ENCODE measurements at regions not wholly inside any gene's neighbourhood (a gene's known extent, or its start where the extent isn't known, plus 50 kb on each side); places are given as distances from the start of the nearest gene placed in this dataset.

GRCh38 chr3:188947401-188948280 is 224.1 kb upstream of the TPRG1 start:
- TF ChIP-seq, protein P1, sequence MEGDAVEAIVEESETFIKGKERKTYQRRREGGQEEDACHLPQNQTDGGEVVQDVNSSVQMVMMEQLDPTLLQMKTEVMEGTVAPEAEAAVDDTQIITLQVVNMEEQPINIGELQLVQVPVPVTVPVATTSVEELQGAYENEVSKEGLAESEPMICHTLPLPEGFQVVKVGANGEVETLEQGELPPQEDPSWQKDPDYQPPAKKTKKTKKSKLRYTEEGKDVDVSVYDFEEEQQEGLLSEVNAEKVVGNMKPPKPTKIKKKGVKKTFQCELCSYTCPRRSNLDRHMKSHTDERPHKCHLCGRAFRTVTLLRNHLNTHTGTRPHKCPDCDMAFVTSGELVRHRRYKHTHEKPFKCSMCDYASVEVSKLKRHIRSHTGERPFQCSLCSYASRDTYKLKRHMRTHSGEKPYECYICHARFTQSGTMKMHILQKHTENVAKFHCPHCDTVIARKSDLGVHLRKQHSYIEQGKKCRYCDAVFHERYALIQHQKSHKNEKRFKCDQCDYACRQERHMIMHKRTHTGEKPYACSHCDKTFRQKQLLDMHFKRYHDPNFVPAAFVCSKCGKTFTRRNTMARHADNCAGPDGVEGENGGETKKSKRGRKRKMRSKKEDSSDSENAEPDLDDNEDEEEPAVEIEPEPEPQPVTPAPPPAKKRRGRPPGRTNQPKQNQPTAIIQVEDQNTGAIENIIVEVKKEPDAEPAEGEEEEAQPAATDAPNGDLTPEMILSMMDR (IDR thresholded peaks at IDR 0.05; ENCODE audit: low read depth, low read length) = peak; percentile 39
- H3K4me3 ChIP-seq (ENCODE audit: low read depth, low read length) = peak overlapping the region; percentile 48

GRCh38 chr3:188948281-188948996 is 223.3 kb upstream of the TPRG1 start:
- H3K4me3 ChIP-seq (ENCODE audit: low read depth, low read length) = peak overlapping the region; percentile 48
- TF ChIP-seq, protein P1 (IDR thresholded peaks at IDR 0.05; ENCODE audit: low read depth, low read length) = no peak

- TF ChIP-seq, protein P1 (IDR thresholded peaks at IDR 0.05; ENCODE audit: low read depth, low read length) = no peak
- H3K4me3 ChIP-seq (ENCODE audit: low read depth, low read length) = no peak overlapping the region
Observed at GRCh38 chr3:188948997-188949389, 222.8 kb upstream of the TPRG1 start.

DNA sequence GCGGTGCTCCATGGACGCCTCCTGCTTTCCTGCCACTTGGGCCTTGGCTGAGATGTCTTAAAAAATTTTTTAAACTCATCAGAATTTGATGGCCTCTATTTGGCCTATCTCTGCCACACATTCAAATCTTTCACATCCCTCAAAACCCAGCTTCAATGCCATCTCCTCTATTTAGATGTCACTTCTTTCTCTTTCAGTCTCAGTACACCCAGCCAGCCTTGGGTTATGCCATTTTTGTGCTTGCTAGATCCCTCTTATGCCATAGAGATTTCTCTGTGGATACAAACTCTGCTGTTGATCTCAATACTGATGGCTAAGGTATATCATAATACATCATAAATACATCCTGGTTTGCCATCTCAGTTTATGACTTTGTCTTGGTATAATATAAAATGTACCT is 222.3 kb upstream of the TPRG1 start:
- no peak overlapping the region for H3K4me3 ChIP-seq (ENCODE audit: low read depth, low read length)

GRCh38 chr3:188949996-188950395 is 221.8 kb upstream of the TPRG1 start:
- H3K4me3 ChIP-seq (ENCODE audit: low read depth, low read length) = no peak overlapping the region
- TF ChIP-seq, protein P1 (IDR thresholded peaks at IDR 0.05; ENCODE audit: low read depth, low read length) = no peak

More for the DNA sequence above, 222.3 kb upstream of the TPRG1 start:
- TF ChIP-seq, protein P1 (IDR thresholded peaks at IDR 0.05; ENCODE audit: low read depth, low read length) = no peak

DNA sequence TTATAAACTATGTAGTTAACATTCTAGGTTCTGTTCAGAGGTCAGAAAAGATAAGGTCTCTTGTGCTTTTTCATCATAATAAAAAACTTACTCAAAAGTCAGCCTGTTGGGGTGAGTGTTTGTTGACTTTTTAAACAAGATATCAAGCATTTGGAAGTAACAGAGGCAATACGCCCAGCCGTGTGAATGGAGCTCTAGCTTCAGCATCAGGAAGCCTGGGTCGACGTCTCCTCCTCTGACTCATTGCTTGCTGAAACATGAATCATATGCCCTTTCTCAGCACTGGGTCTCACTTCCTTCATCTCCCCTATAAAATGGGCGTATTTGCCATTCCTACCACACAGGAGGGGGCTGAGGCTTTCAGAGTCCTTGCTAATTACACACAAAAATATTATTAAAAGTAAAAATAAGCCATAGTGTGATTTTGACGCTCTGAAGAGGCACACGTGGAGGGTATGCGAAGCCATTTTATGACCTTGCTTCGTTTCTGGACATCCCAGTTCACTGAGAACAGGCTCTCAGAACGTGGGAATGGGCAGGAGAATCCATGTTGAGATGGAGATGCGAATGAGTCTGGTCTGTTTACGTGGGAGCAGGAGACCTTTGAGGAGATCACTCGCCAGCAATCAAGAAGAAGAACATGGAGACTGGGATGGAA is 220.8 kb upstream of the TPRG1 start:
- TF ChIP-seq, protein P1 (IDR thresholded peaks at IDR 0.05; ENCODE audit: low read depth, low read length) = no peak
- H3K4me3 ChIP-seq (ENCODE audit: low read depth, low read length) = no peak overlapping the region
